Activated T-helper 2 cell treated with anti-CD3 and anti-CD28 coated beads, Interferon-gamma antibody, Interleukin-2, Interleukin-4, amounts not matched to agents 10 μg/mL and 5 μg/mL and 100 μg/mL, durations not matched to agents 14 hours and 24 hours and 36 hours (primary cell): ENCODE measurements at regions not wholly inside any gene's neighbourhood (a gene's known extent, or its start where the extent isn't known, plus 50 kb on each side); places are given as distances from the start of the nearest gene placed in this dataset.

Experiments
- DNase-seq: peaks from one replicate; pipeline ENCODE4 v3.0.0; 2021; ENCODE audit warnings: low spot score
- H3K27ac Mint-ChIP-seq: one replicate; pipeline ENCODE4 v1.8.0; 2021; ENCODE audit warnings: mixed read lengths
- H3K27me3 Mint-ChIP-seq: one replicate; pipeline ENCODE4 v1.8.0; 2021; ENCODE audit warnings: low read depth, mixed read lengths
- H3K36me3 Mint-ChIP-seq: one replicate; pipeline ENCODE4 v1.8.0; 2021; ENCODE audit warnings: low read depth, mixed read lengths
- H3K4me1 Mint-ChIP-seq: one replicate; pipeline ENCODE4 v1.8.0; 2021; ENCODE audit warnings: low read depth, mixed read lengths
- H3K4me3 Mint-ChIP-seq: one replicate; pipeline ENCODE4 v1.8.0; 2021; ENCODE audit warnings: low read depth, mild to moderate bottlenecking, moderate library complexity, mixed read lengths
- H3K9me3 Mint-ChIP-seq: one replicate; pipeline ENCODE4 v1.8.0; 2021; ENCODE audit warnings: mixed read lengths
- intact Hi-C: fragments of 100-400 bp; cut with micrococcal nuclease; formaldehyde crosslinking; loops from one replicate; pipeline ENCODE4 v1.15.1; 2023

DNA sequence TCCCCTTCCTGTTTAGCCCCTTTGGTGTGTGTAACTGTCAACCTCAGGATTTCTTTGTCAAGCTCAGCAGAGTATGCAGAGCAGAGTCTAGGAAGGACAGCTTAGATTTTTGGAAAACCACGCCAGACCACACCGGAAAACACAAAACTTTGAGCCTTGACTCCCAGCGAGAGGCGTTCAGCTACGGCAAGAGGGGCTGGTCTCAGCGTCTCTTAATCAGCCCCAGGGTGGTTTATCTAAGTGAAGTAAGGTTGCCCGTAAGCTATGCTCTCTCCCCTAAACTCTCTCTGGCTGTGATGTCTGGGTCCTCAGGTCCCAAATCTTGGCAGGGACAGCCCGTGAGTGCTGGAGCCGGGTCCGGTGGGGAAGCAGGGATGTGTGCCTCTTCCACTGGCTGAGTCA is 230.9 kb downstream of the KLF6 start:
- H3K4me1 Mint-ChIP-seq = peaks cover 11% of the 10 kb centered on the region
- H3K27ac Mint-ChIP-seq = no peak overlapping the region
- intact Hi-C loops = no loop called here
- H3K9me3 Mint-ChIP-seq = no peaks in the 10 kb centered on the region
- no peak overlapping the region for H3K4me3 Mint-ChIP-seq
- no peaks in the 10 kb centered on the region for H3K36me3 Mint-ChIP-seq
- H3K27me3 Mint-ChIP-seq = peaks cover 15% of the 10 kb centered on the region
- no peak for DNase-seq

DNA sequence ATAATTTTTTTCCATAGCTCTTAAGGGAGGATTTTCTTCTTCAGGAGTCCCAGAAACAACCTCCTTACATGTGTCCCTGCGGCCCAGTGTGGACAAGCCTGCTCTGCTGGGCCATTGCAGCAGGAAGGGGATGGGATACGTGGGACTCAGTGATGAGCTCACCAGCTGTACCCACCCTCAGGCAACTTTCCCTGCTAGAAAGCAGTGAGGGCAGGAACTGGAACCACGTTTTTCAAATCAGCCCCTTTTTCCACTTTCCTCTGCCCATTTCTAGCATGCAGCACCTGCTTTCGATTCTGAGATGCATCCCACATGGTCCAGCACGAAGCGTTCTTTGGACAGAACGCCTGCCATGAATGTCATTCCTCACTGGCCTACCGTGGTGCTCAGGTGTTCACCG is 232.7 kb downstream of the KLF6 start:
- H3K4me3 Mint-ChIP-seq = no peak overlapping the region

DNA sequence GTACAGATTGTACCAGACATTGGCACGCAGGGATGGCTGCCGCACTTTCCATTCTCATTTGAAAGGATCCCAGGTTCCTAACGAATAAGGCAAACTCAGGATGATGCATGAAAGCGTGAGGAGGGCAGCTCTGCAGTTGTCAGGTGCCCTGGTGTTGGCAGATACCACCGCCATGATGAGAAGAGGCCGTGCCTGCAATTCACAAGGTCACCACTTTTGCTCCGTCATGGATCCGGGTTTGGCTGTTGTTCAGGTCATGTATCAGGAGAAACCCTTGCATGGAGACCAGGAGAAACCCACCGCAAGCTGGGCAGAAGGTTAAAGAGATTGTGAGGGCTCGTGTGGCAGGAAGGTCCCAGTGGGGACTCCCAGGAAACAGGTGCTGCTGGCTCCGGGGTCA is 233.2 kb downstream of the KLF6 start:
- Mint-ChIP-seq H3K9me3 (peaks cover 6% of the 10 kb centered on the region), H3K27ac (no peak overlapping the region), H3K36me3 (no peaks in the 10 kb centered on the region), H3K4me1 (peaks cover 14% of the 10 kb centered on the region), H3K4me3 (no peak overlapping the region), H3K27me3 (peaks cover 19% of the 10 kb centered on the region)
- intact Hi-C loops = no loop called here
- DNase-seq = no peak

More for the DNA sequence above, 232.7 kb downstream of the KLF6 start:
- intact Hi-C loops = no loop called here
- Mint-ChIP-seq H3K27me3 (peaks cover 19% of the 10 kb centered on the region), H3K36me3 (no peaks in the 10 kb centered on the region), H3K27ac (no peak overlapping the region), H3K4me1 (peaks cover 14% of the 10 kb centered on the region), H3K9me3 (peaks cover 5% of the 10 kb centered on the region)
- DNase-seq = no peak

DNA sequence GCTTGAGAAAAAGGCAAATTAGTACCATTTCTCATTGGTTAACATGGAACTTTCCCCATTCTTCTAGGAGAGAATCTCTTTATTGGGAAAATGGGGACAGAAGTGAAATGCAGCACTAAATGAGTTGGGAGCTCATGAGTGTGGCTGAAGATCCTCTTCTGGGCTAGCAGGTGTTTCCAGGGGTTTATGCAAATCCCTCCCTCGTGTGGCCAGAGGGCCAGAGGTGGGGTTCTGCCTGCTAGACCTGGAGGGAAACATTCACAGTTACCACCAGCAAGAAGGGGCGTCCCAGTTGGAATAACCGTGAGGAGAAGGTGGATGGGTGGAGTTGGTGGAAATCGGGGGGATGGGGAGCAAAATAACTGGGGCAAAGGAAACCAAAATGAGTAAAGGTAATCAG is 235.9 kb downstream of the KLF6 start:
- H3K4me3 Mint-ChIP-seq = no peak overlapping the region

DNA sequence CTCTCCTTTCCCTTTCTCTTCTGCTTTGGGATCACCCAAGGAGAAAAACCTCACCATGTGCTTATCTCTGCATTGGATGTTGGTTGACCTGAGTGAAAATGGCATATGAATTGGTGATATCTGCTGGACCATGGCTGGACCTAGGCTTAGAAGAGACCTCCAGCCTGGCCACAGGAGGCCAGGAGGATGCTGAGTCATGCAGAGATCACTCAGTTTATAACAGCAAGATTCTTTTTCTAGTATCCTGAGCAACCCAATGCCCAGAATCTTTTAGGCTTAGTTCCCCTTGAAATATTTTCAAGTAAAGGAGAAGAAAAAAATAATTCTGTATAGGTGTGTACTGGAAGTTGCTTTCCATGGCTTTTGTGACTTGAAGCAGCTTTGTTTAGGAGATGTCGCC is 236.3 kb downstream of the KLF6 start:
- Mint-ChIP-seq H3K36me3 (no peaks in the 10 kb centered on the region), H3K4me1 (peaks cover 7% of the 10 kb centered on the region), H3K4me3 (no peak overlapping the region), H3K27ac (no peak overlapping the region), H3K9me3 (peaks cover 9% of the 10 kb centered on the region), H3K27me3 (peaks cover 14% of the 10 kb centered on the region)
- no peak for DNase-seq
- intact Hi-C loops = no loop called here

More for the DNA sequence above, 235.9 kb downstream of the KLF6 start:
- Mint-ChIP-seq H3K36me3 (no peaks in the 10 kb centered on the region), H3K27ac (no peak overlapping the region), H3K4me1 (peaks cover 9% of the 10 kb centered on the region), H3K9me3 (peaks cover 9% of the 10 kb centered on the region), H3K27me3 (peaks cover 14% of the 10 kb centered on the region)
- intact Hi-C loops = no loop called here
- DNase-seq = no peak

DNA sequence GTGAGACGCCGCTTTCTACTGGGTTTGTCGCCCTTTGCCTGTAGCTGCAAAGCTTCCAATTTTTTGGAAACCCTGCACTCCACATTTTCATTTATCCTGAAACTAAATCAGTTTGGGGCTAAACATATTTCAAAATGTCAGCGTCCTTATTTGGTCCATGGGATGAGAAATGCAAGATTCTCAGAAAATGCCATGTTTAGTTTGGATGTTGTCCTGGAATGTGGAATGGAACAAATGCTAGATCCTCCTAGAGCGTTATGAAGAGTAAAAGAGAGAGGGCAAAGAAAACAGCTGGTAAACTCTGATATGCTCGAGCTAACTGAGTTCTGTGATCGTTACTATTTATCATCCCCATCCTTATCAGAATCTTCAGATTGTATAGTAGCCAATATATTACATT is 236.9 kb downstream of the KLF6 start:
- no peaks in the 10 kb centered on the region for H3K36me3 Mint-ChIP-seq
- no peak for DNase-seq
- peaks cover 9% of the 10 kb centered on the region for H3K9me3 Mint-ChIP-seq
- peaks cover 14% of the 10 kb centered on the region for H3K27me3 Mint-ChIP-seq
- no peak overlapping the region for H3K4me3 Mint-ChIP-seq
- H3K27ac Mint-ChIP-seq = no peak overlapping the region
- H3K4me1 Mint-ChIP-seq = peaks cover 4% of the 10 kb centered on the region
- intact Hi-C loops = no loop called here

DNA sequence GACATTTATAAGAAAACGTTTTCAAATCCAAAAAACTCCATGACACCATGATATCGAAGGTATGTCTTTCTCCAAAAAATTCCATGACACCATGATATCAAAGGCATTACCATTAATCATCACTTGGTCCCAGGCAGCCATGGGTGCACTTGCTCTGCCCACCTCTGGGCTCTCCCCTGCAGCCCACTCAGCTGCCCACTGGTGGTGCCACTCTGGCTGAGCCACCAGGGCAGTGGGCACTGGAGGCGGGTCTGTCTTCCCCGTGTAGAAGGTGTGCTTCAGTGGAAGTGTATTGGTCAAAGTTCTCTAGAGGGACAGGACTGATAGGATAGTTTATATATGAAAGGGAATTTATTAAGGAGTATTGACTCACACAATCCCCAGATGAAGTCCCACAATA is 240.4 kb downstream of the KLF6 start:
- peaks cover 9% of the 10 kb centered on the region for H3K9me3 Mint-ChIP-seq
- H3K4me1 Mint-ChIP-seq = peaks cover 4% of the 10 kb centered on the region
- DNase-seq = no peak
- intact Hi-C loops = no loop called here
- H3K27ac Mint-ChIP-seq = no peak overlapping the region
- H3K4me3 Mint-ChIP-seq = no peak overlapping the region
- H3K36me3 Mint-ChIP-seq = no peaks in the 10 kb centered on the region
- peaks cover 12% of the 10 kb centered on the region for H3K27me3 Mint-ChIP-seq

DNA sequence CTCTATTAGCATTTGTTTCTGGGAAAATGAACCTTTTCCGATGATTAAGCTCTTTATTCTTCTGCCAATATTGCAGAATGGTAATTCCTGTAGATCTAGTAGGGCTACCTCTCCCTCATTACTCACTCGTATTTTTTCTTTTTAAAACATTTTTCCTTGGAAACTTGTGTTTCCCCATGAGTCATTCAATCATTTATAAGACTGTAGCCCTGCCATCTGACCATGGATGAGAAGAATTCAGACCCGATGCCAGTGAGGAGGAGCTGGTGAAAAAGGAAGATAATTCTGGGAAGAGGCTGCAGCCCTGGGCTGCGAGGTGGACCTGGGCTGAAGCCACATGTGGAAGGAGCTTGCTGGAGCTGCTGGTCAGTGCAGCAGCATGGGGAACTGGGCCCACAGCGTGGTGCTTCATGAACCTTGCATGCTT is 242.8 kb downstream of the KLF6 start:
- Mint-ChIP-seq H3K9me3 (peaks cover 4% of the 10 kb centered on the region), H3K36me3 (no peaks in the 10 kb centered on the region), H3K27me3 (peaks cover 5% of the 10 kb centered on the region), H3K4me1 (peaks cover 6% of the 10 kb centered on the region), H3K4me3 (no peak overlapping the region), H3K27ac (no peak overlapping the region)
- intact Hi-C loops = no loop called here
- DNase-seq = no peak

DNA sequence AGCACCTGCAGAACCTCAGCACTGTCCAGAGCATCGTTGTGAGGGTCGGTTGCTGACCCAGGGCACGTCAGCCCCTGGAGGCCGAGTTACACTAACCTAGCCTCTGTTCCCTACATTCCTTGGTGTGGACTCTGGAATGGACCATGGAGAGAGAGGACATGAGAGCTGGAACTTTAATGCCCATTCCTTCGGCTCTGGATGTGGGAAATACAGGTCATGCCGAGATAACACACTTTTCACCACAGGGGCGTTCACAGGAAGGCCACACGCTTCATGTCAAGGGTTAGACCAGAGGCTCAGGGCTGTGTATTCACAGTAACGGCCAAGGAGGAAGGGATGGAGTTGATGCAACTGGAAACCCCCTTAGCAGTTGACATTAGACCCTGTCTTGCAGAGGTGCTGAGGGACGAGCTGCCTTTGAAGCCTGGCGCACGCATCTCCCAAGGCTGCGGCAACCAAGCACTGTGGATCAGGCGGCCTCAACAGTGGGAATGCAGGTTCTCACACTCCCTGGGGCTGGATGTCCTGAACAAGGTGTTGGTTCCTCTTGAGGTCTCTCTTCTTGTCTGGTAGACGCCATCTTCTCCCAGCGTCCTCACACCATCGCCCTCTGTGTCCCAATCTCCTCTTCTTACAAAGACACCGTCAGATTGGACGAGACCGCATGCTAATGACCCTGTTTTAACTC is 245.2 kb downstream of the KLF6 start:
- H3K4me1 Mint-ChIP-seq = peaks cover 6% of the 10 kb centered on the region

DNA sequence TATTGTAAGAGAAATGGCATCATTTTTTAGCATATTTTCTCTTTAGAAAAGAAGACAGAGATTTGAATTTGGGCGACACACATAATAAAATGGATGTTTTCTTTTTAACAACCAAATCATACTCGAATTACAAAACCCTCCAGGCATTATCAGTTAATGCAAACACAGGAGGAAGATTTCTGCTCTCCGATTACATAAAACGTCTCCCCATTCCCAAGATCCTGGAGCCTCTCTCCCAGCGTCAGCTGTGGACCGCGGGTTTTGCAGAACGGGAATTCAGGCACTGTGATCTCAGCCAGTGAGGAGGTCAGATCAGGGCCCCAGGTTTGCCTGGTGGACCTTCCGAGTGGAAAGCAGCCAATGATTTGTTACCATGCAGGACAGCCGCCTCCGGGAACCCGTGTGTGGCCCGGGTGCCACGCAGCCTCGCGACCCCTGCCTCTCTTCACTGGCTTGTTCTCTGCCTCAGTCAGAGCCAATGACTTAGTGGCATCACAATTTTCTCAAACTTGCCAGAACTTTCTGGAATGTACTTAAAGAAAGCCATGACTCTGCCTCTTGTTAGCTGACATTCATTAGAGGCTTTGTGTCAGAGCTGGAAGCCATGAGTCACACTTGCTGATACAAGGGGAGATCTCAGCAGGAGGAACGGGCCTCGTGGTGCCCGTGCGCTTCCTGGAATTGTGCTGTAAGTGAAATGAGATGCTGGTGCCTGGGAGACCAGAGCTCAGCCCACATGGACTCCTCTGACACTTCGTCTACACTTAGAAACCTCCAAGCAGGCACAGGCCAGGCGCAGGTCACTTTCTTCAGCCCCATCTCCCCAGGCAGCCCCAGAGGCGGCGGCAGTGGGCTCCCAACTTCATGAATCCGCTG is 246.1 kb downstream of the KLF6 start:
- Mint-ChIP-seq H3K27ac (no peak overlapping the region), H3K36me3 (no peaks in the 10 kb centered on the region), H3K27me3 (peaks cover 7% of the 10 kb centered on the region), H3K4me3 (no peak overlapping the region), H3K9me3 (no peaks in the 10 kb centered on the region), H3K4me1 (peaks cover 6% of the 10 kb centered on the region)
- intact Hi-C loops = no loop called here
- no peak for DNase-seq

More for the DNA sequence above, 245.2 kb downstream of the KLF6 start:
- intact Hi-C loops = no loop called here
- Mint-ChIP-seq H3K27me3 (peaks cover 5% of the 10 kb centered on the region), H3K27ac (no peak overlapping the region), H3K4me3 (no peak overlapping the region), H3K9me3 (no peaks in the 10 kb centered on the region), H3K36me3 (no peaks in the 10 kb centered on the region)
- no peak for DNase-seq

DNA sequence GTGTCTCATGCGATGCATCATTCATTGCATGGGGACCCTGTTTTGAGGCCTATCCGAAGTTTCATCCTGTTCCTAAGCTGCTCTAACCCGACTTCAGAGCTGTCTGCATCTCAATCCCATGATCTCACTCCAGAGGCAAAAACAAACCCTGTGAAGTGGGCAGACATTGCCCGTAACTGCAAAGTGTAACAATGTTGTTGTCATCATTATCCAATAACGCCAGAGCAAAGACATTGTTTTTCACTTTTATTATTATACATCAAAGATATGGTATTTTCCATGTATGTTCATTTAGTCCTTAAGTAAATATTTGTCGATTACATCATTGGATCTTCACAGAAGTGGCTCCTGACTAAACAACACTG is 246.7 kb downstream of the KLF6 start:
- Mint-ChIP-seq H3K9me3 (no peaks in the 10 kb centered on the region), H3K27me3 (peaks cover 9% of the 10 kb centered on the region), H3K27ac (no peak overlapping the region), H3K36me3 (no peaks in the 10 kb centered on the region), H3K4me3 (no peak overlapping the region), H3K4me1 (peaks cover 6% of the 10 kb centered on the region)
- DNase-seq = no peak
- intact Hi-C loops = no loop called here

DNA sequence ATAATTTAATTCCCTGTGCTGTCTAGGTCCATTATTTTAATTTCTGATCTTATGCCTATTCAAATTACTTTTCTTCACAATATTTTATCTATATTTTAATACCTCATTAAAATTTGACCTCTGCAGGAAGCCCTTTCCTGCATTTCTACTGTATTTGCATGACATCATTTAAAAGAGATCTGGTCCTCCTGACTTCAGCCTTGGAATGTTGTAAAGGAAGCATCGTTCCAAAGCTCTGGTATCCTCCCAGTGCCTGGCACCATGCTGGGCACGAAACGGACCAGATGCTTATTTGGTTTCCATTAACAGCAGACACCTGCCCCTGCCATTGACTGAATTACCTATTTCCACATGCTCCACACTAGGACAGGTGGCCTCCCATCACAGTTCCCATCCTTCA is 247.5 kb downstream of the KLF6 start:
- Mint-ChIP-seq H3K27me3 (peaks cover 5% of the 10 kb centered on the region), H3K4me1 (peaks cover 6% of the 10 kb centered on the region), H3K4me3 (no peak overlapping the region), H3K27ac (no peak overlapping the region), H3K9me3 (no peaks in the 10 kb centered on the region), H3K36me3 (no peaks in the 10 kb centered on the region)
- intact Hi-C loops = no loop called here
- no peak for DNase-seq

DNA sequence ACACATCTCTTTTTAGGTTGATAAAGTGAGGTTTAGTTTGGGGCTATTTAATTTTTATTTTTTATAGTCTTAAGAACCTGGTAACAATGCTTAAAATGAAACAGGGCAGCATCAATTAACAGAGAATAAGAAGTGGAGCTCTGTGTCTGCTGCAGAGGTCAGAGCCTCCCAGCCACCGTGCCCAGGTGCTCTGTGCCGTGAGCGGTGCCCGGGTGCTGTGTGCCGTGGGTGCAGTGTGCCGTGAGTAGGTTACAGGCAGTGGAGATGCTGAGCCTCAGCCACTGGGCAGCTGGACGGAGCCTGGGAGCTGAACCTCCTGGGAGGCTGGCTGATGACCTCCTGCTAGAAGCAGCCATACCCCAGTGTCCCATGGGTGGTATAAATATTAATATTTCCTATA is 250.0 kb downstream of the KLF6 start:
- DNase-seq = no peak
- Mint-ChIP-seq H3K36me3 (no peaks in the 10 kb centered on the region), H3K4me1 (peaks cover 6% of the 10 kb centered on the region), H3K4me3 (no peak overlapping the region), H3K9me3 (no peaks in the 10 kb centered on the region), H3K27ac (no peak overlapping the region), H3K27me3 (peaks cover 8% of the 10 kb centered on the region)
- intact Hi-C loops = no loop called here
